WTC11 (cell line): ENCODE measurements at regions not wholly inside any gene's neighbourhood (a gene's known extent, or its start where the extent isn't known, plus 50 kb on each side); places are given as distances from the start of the nearest gene placed in this dataset.

Experiments used
- JUN ChIP-seq: sonication (generic); formaldehyde crosslinking; IDR thresholded peaks from 2 replicates; pipeline ENCODE4 v1.8.0; 2023; ENCODE audit warnings: mild to moderate bottlenecking, missing genetic modification reagents
- SP1 ChIP-seq: sonication (generic); formaldehyde crosslinking; conservative IDR thresholded peaks from 2 replicates; pipeline ENCODE4 v1.8.1; 2022; ENCODE audit warnings: missing genetic modification reagents
- TF ChIP-seq, protein P1 (sequence below): fragments of 200-600 bp; IDR thresholded peaks from 2 replicates; pipeline ENCODE4 v1.8.0; 2022; ENCODE audit warnings: antibody characterized with exemption

DNA sequence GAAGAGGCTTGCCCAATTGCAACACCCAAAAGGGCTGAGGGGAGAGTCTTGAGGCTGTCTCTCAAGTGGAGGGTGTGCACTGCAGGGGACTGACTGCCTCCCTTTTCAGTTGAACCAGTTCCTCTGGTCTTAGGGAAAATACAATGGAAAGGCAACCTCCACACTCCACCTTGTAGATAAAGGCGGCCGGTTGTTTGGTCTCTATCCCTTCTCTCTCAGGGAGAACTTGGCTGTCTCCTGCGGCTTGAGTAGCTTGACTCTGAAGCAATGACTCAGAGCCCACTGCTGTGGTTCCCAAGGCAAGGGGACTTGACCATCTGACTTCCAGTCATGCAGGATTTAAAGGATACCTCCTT is 143.2 kb upstream of the UMPS start:
- no peak for TF ChIP-seq JUN (CRISPR knock-in tag)
- TF ChIP-seq SP1 (CRISPR knock-in tag), result no peak
- TF ChIP-seq, protein P1, sequence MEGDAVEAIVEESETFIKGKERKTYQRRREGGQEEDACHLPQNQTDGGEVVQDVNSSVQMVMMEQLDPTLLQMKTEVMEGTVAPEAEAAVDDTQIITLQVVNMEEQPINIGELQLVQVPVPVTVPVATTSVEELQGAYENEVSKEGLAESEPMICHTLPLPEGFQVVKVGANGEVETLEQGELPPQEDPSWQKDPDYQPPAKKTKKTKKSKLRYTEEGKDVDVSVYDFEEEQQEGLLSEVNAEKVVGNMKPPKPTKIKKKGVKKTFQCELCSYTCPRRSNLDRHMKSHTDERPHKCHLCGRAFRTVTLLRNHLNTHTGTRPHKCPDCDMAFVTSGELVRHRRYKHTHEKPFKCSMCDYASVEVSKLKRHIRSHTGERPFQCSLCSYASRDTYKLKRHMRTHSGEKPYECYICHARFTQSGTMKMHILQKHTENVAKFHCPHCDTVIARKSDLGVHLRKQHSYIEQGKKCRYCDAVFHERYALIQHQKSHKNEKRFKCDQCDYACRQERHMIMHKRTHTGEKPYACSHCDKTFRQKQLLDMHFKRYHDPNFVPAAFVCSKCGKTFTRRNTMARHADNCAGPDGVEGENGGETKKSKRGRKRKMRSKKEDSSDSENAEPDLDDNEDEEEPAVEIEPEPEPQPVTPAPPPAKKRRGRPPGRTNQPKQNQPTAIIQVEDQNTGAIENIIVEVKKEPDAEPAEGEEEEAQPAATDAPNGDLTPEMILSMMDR, result no peak
